Gastrocnemius medialis (tissue), 4 donors: ENCODE measurements at regions not wholly inside any gene's neighbourhood (a gene's known extent, or its start where the extent isn't known, plus 50 kb on each side); places are given as distances from the start of the nearest gene placed in this dataset.

Experiments
- CTCF ChIP-seq, 5 experiments: fragments of 450-650 bp in 3 of 5; fragments of 200-600 bp in 2 of 5; sonication (generic) in 2 of 5; IDR thresholded peaks in 4 of 5; conservative IDR thresholded peaks in 1 of 5; 1 replicate in 4 of 5; 2 replicates in 1 of 5; pipeline ENCODE4 v1.5.1; 2016 to 2019; ENCODE audit warnings: antibody characterized with exemption in 5 of 5, mild to moderate bottlenecking in 3 of 5, moderate library complexity in 3 of 5
- POLR2A ChIP-seq, 2 donors: fragments of 450-650 bp; IDR thresholded peaks; one replicate each; pipeline ENCODE4 v1.6.1; 2017; ENCODE audit warnings: antibody characterized with exemption in 2 of 2, mild to moderate bottlenecking in 2 of 2, moderate library complexity in 2 of 2

- no peak for TF ChIP-seq POLR2A (IDR thresholded peaks at IDR 0.05)
- no peak for TF ChIP-seq CTCF (IDR thresholded peaks at IDR 0.05 in 4 of 5, conservative IDR thresholded peaks at IDR 0.05 in 1 of 5)
Measured at GRCh38 chr15:22243440-22244130, 163.3 kb downstream of the OR4M2 start.
